ENCODE measurements at regions not wholly inside any gene's neighbourhood (a gene's known extent, or its start where the extent isn't known, plus 50 kb on each side); places are given as distances from the start of the nearest gene placed in this dataset.

DNA sequence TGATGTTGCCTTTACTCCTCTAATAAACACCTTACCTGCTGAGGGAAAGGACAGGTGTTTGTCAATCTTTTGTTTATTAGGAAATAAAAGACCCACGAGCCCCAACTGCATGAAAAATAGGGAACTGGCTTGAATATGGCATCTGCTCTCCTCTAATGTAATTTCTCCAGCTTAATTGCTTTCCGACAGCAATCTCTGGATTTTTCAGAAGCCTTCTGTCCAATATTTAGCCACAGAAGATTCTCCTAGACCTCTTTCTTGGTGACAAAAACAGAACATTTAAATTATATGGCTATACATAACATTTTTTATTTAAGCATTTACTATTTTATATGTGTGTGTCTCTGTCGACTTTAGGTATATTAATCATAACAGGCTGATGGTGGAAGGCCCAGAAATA is 317.4 kb upstream of the ADARB2 start:
- TF ChIP-seq, protein P1, sequence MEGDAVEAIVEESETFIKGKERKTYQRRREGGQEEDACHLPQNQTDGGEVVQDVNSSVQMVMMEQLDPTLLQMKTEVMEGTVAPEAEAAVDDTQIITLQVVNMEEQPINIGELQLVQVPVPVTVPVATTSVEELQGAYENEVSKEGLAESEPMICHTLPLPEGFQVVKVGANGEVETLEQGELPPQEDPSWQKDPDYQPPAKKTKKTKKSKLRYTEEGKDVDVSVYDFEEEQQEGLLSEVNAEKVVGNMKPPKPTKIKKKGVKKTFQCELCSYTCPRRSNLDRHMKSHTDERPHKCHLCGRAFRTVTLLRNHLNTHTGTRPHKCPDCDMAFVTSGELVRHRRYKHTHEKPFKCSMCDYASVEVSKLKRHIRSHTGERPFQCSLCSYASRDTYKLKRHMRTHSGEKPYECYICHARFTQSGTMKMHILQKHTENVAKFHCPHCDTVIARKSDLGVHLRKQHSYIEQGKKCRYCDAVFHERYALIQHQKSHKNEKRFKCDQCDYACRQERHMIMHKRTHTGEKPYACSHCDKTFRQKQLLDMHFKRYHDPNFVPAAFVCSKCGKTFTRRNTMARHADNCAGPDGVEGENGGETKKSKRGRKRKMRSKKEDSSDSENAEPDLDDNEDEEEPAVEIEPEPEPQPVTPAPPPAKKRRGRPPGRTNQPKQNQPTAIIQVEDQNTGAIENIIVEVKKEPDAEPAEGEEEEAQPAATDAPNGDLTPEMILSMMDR (IDR thresholded peaks at IDR 0.05): no peak
- TF ChIP-seq EZH2 (IDR thresholded peaks at IDR 0.05): no peak
